ENCODE measurements at regions not wholly inside any gene's neighbourhood (a gene's known extent, or its start where the extent isn't known, plus 50 kb on each side); places are given as distances from the start of the nearest gene placed in this dataset.

- H3K4me3 ChIP-seq (ENCODE audit: low read depth, low read length) = no peak overlapping the region
These were observed 176.4 kb downstream of the KCTD12 start for GRCh38 chr13:76709851-76710250.

GRCh38 chr13:76708138-76708688, 178.0 kb downstream of the KCTD12 start:
- Histone ChIP-seq H3K4me3 (ENCODE audit: low read depth, low read length) (no peak overlapping the region), H3K36me3 (ENCODE audit: control insufficient read depth, insufficient read depth, low read length) (no peaks in the 10 kb centered on the region), H3K27me3 (ENCODE audit: control insufficient read depth, insufficient read depth, low read length) (no peaks in the 10 kb centered on the region)
- TF ChIP-seq, protein P1, sequence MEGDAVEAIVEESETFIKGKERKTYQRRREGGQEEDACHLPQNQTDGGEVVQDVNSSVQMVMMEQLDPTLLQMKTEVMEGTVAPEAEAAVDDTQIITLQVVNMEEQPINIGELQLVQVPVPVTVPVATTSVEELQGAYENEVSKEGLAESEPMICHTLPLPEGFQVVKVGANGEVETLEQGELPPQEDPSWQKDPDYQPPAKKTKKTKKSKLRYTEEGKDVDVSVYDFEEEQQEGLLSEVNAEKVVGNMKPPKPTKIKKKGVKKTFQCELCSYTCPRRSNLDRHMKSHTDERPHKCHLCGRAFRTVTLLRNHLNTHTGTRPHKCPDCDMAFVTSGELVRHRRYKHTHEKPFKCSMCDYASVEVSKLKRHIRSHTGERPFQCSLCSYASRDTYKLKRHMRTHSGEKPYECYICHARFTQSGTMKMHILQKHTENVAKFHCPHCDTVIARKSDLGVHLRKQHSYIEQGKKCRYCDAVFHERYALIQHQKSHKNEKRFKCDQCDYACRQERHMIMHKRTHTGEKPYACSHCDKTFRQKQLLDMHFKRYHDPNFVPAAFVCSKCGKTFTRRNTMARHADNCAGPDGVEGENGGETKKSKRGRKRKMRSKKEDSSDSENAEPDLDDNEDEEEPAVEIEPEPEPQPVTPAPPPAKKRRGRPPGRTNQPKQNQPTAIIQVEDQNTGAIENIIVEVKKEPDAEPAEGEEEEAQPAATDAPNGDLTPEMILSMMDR (IDR thresholded peaks at IDR 0.05; ENCODE audit: insufficient read depth, low read length, poor library complexity, severe bottlenecking) = no peak
- DNase-seq (ENCODE audit: low read depth) = no peak

More at GRCh38 chr13:76709851-76710250, 176.4 kb downstream of the KCTD12 start:
- H3K27me3 ChIP-seq (ENCODE audit: control insufficient read depth, insufficient read depth, low read length) = no peaks in the 10 kb centered on the region
- DNase-seq (ENCODE audit: low read depth) = no peak
- H3K36me3 ChIP-seq (ENCODE audit: control insufficient read depth, insufficient read depth, low read length) = no peaks in the 10 kb centered on the region
- TF ChIP-seq, protein P1 (IDR thresholded peaks at IDR 0.05; ENCODE audit: insufficient read depth, low read length, poor library complexity, severe bottlenecking) = no peak

- TF ChIP-seq, protein P1 (IDR thresholded peaks at IDR 0.05; ENCODE audit: insufficient read depth, low read length, poor library complexity, severe bottlenecking) = no peak
- DNase-seq (ENCODE audit: low read depth) = no peak
- Histone ChIP-seq H3K36me3 (ENCODE audit: control insufficient read depth, insufficient read depth, low read length) (no peaks in the 10 kb centered on the region), H3K4me3 (ENCODE audit: low read depth, low read length) (no peak overlapping the region), H3K27me3 (ENCODE audit: control insufficient read depth, insufficient read depth, low read length) (no peaks in the 10 kb centered on the region)
These were observed 178.8 kb downstream of the KCTD12 start for GRCh38 chr13:76707360-76707759.

DNA sequence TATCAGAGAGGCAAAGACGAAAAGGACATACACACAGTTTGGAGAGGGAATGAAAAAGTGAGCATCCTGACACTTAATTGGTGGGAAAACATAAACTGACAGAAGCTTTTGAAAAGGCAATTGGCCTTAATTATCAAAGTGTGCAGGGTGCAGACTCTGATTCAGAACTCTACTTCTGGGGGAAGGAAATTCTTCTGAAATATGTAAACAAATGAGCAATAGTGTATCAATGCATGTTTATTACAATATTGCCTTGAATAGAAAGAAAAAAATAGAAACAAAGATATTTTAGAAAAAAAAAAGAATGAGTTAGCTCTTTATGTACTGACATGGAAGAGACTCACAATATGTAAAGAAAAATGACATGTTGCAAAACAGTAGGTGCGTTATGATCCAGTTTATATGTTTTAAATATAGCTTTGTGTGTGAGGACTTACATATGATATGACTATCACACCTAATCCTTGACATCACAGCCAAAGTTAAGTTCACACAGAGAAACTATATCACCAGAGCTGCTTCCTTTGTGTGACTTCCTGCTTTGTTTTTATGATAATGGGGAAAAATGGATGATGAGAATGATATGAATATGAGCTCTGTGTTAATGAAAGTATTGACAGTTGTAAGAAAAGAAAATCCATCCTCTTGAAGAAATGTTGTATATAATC, 182.4 kb downstream of the KCTD12 start:
- TF ChIP-seq, protein P1 (IDR thresholded peaks at IDR 0.05; ENCODE audit: insufficient read depth, low read length, poor library complexity, severe bottlenecking) = no peak
- Histone ChIP-seq H3K36me3 (ENCODE audit: control insufficient read depth, insufficient read depth, low read length) (no peaks in the 10 kb centered on the region), H3K27me3 (ENCODE audit: control insufficient read depth, insufficient read depth, low read length) (no peaks in the 10 kb centered on the region), H3K4me3 (ENCODE audit: low read depth, low read length) (no peak overlapping the region)
- DNase-seq (ENCODE audit: low read depth) = no peak

DNA sequence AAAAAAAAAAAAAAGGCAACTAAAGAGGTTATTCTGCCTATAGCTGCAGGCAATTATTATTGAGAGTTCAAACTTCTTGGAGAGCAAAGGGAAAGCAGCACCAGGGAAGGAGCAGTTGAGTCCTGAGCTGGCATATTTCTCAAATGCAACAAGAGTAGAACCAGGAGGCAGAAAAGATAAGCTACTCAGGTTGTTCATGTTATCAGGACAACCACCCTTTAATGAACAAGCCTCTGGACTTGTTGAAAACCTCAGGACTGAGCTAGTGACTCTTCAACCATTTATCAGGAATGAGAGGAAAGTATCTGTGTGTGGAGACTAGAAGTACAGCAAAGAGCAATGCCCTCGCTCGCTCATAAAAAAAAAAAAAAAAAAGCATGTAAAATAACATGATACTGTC, 183.0 kb downstream of the KCTD12 start:
- no peak for DNase-seq (ENCODE audit: low read depth)
- TF ChIP-seq, protein P1 (IDR thresholded peaks at IDR 0.05; ENCODE audit: insufficient read depth, low read length, poor library complexity, severe bottlenecking) = no peak
- no peaks in the 10 kb centered on the region for H3K36me3 ChIP-seq (ENCODE audit: control insufficient read depth, insufficient read depth, low read length)
- H3K27me3 ChIP-seq (ENCODE audit: control insufficient read depth, insufficient read depth, low read length) = no peaks in the 10 kb centered on the region
- no peak overlapping the region for H3K4me3 ChIP-seq (ENCODE audit: low read depth, low read length)

DNA sequence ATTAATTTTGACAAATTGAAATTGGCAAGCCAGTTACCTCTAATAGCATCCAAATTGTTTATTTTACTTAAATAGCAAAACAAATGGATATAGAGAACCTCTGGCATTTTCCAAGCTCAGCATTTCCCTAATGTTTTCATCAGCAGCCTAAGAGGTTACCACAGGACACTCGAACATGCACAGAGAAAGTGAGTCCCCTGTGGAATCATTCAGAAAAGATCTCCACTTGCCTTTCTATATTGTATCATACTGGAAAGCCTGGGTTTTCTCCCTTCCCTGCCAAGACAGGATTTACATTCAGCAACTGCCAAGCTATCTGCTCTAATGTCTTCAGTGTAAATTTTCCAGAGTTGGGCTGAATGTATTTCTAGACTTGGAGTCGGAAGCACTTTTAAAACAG, 188.9 kb downstream of the KCTD12 start:
- DNase-seq (ENCODE audit: low read depth) = no peak
- H3K36me3 ChIP-seq (ENCODE audit: control insufficient read depth, insufficient read depth, low read length) = no peaks in the 10 kb centered on the region
- H3K27me3 ChIP-seq (ENCODE audit: control insufficient read depth, insufficient read depth, low read length) = no peaks in the 10 kb centered on the region
- no peak overlapping the region for H3K4me3 ChIP-seq (ENCODE audit: low read depth, low read length)
- TF ChIP-seq, protein P1 (IDR thresholded peaks at IDR 0.05; ENCODE audit: insufficient read depth, low read length, poor library complexity, severe bottlenecking) = no peak

Measured in kidney epithelial cell (primary cell).